HCT116 (cell line): ENCODE measurements at regions not wholly inside any gene's neighbourhood (a gene's known extent, or its start where the extent isn't known, plus 50 kb on each side); places are given as distances from the start of the nearest gene placed in this dataset.

ENCODE experiments used
- CBX3 ChIP-seq: IDR thresholded peaks from 2 replicates; pipeline ENCODE4 v1.6.1; 2012; ENCODE audit warnings: low read depth
- CTCF ChIP-seq, 3 experiments: fragments of 200-600 bp in 1 of 3; sonication (generic) in 1 of 3; IDR thresholded peaks in 2 of 3; conservative IDR thresholded peaks in 1 of 3; 2 replicates each; pipeline ENCODE4 v1.5.1; 2012 to 2017; ENCODE audit warnings: low read depth in 2 of 3, low read length in 2 of 3, antibody characterized with exemption in 1 of 3, borderline replicate concordance in 1 of 3, control low read depth in 1 of 3, mild to moderate bottlenecking in 1 of 3, mixed read lengths in 1 of 3, mixed run types in 1 of 3, moderate library complexity in 1 of 3; ENCODE audit not compliant: insufficient read depth in 1 of 3
- EGR1 ChIP-seq: IDR thresholded peaks from 2 replicates; pipeline ENCODE4 v1.6.1; 2012; ENCODE audit warnings: low read depth
- EZH2phosphoT487 ChIP-seq: fragments of 200-600 bp; IDR thresholded peaks from 2 replicates; pipeline ENCODE4 v1.6.1; 2018; ENCODE audit warnings: antibody characterized with exemption, borderline replicate concordance
- FOSL1 ChIP-seq: IDR thresholded peaks from 2 replicates; pipeline ENCODE4 v1.6.1; 2012; ENCODE audit warnings: low read depth
- MAX ChIP-seq: IDR thresholded peaks from 2 replicates; pipeline ENCODE4 v1.6.1; 2012
- POLR2A ChIP-seq: IDR thresholded peaks from 2 replicates; pipeline ENCODE4 v1.7.0; 2011; ENCODE audit warnings: borderline replicate concordance; ENCODE audit not compliant: insufficient read depth, insufficient read length; ENCODE audit errors: extremely low read depth
- POLR2AphosphoS5 ChIP-seq: IDR thresholded peaks from 2 replicates; pipeline ENCODE4 v1.6.1; 2011; ENCODE audit warnings: mild to moderate bottlenecking, low read depth, low read length, moderate library complexity
- RAD21 ChIP-seq: IDR thresholded peaks from 2 replicates; pipeline ENCODE4 v1.6.1; 2012; ENCODE audit warnings: low read depth, mild to moderate bottlenecking
- SIN3A ChIP-seq: IDR thresholded peaks from 2 replicates; pipeline ENCODE4 v1.6.1; 2012; ENCODE audit warnings: low read depth
- SP1 ChIP-seq: IDR thresholded peaks from 2 replicates; pipeline ENCODE4 v1.6.1; 2012; ENCODE audit warnings: low read depth
- TF ChIP-seq, protein P1 (sequence below): IDR thresholded peaks from 2 replicates; pipeline ENCODE4 v1.6.1; 2012; ENCODE audit warnings: low read depth

GRCh38 chr6:153840039-153840850 is 198.8 kb upstream of the OPRM1 start:
- no peak for TF ChIP-seq POLR2AphosphoS5
- TF ChIP-seq, protein P1, sequence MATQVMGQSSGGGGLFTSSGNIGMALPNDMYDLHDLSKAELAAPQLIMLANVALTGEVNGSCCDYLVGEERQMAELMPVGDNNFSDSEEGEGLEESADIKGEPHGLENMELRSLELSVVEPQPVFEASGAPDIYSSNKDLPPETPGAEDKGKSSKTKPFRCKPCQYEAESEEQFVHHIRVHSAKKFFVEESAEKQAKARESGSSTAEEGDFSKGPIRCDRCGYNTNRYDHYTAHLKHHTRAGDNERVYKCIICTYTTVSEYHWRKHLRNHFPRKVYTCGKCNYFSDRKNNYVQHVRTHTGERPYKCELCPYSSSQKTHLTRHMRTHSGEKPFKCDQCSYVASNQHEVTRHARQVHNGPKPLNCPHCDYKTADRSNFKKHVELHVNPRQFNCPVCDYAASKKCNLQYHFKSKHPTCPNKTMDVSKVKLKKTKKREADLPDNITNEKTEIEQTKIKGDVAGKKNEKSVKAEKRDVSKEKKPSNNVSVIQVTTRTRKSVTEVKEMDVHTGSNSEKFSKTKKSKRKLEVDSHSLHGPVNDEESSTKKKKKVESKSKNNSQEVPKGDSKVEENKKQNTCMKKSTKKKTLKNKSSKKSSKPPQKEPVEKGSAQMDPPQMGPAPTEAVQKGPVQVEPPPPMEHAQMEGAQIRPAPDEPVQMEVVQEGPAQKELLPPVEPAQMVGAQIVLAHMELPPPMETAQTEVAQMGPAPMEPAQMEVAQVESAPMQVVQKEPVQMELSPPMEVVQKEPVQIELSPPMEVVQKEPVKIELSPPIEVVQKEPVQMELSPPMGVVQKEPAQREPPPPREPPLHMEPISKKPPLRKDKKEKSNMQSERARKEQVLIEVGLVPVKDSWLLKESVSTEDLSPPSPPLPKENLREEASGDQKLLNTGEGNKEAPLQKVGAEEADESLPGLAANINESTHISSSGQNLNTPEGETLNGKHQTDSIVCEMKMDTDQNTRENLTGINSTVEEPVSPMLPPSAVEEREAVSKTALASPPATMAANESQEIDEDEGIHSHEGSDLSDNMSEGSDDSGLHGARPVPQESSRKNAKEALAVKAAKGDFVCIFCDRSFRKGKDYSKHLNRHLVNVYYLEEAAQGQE: no peak
- TF ChIP-seq CTCF (IDR thresholded peaks at IDR 0.05 in 2 of 3, conservative IDR thresholded peaks at IDR 0.05 in 1 of 3; ENCODE audit: borderline replicate concordance in 1 of 3, insufficient read depth in 1 of 3, low read depth in 2 of 3, low read length in 2 of 3): no peak
- TF ChIP-seq POLR2A: no peak
- TF ChIP-seq EGR1: no peak
- no peak for TF ChIP-seq SIN3A
- no peak for TF ChIP-seq EZH2phosphoT487
- no peak for TF ChIP-seq RAD21
- TF ChIP-seq FOSL1: no peak
- TF ChIP-seq MAX: no peak
- no peak for TF ChIP-seq CBX3
- no peak for TF ChIP-seq SP1
